ENCODE measurements at regions not wholly inside any gene's neighbourhood (a gene's known extent, or its start where the extent isn't known, plus 50 kb on each side); places are given as distances from the start of the nearest gene placed in this dataset.

GRCh38 chr1:231108516-231109302 lies 53.1 kb upstream of the TRIM67 start:
- DNase-seq (ENCODE audit: low read depth), result no peak

- no peak for DNase-seq (ENCODE audit: low read depth)
Measured at GRCh38 chr1:231107600-231108326, 54.1 kb upstream of the TRIM67 start.

GRCh38 chr1:231107151-231107550 lies 54.7 kb upstream of the TRIM67 start:
- DNase-seq (ENCODE audit: low read depth), result no peak

GRCh38 chr1:231106347-231106746 lies 55.5 kb upstream of the TRIM67 start:
- peak; percentile 57 for DNase-seq (ENCODE audit: low read depth)

- DNase-seq (ENCODE audit: low read depth), result no peak
Measured at GRCh38 chr1:231104917-231105316, 56.9 kb upstream of the TRIM67 start.

GRCh38 chr1:231103961-231104360 lies 57.9 kb upstream of the TRIM67 start:
- DNase-seq (ENCODE audit: low read depth), result no peak

GRCh38 chr1:231099996-231100767 lies 60.1 kb upstream of the FAM89A start:
- no peak for DNase-seq (ENCODE audit: low read depth)

GRCh38 chr1:231099311-231099710 lies 59.3 kb upstream of the FAM89A start:
- no peak for DNase-seq (ENCODE audit: low read depth)

- no peak for DNase-seq (ENCODE audit: low read depth)
Measured at GRCh38 chr1:231095595-231095994, 55.5 kb upstream of the FAM89A start.

- no peak for DNase-seq (ENCODE audit: low read depth)
Measured at GRCh38 chr1:231094421-231094820, 54.4 kb upstream of the FAM89A start.

- peak; percentile 11 for DNase-seq (ENCODE audit: low read depth)
Measured at GRCh38 chr1:231093156-231093922, 53.3 kb upstream of the FAM89A start.

- DNase-seq (ENCODE audit: low read depth), result no peak
Measured at GRCh38 chr1:231092380-231092779, 52.3 kb upstream of the FAM89A start.

- DNase-seq (ENCODE audit: low read depth), result no peak
Measured at GRCh38 chr1:231091831-231092301, 51.8 kb upstream of the FAM89A start.

GRCh38 chr1:231091415-231091814 lies 51.4 kb upstream of the FAM89A start:
- DNase-seq (ENCODE audit: low read depth), result no peak
